NCI-H1694 (cell line): ENCODE measurements at regions not wholly inside any gene's neighbourhood (a gene's known extent, or its start where the extent isn't known, plus 50 kb on each side); places are given as distances from the start of the nearest gene placed in this dataset.

ENCODE experiments used
- DNase-seq: peaks from one replicate; lab custom pipeline; 2025; lab: John Stamatoyannopoulos, UW

GRCh38 chr2:128578406-128579390 is 260.0 kb upstream of the HS6ST1 start:
- no peak for DNase-seq

DNA sequence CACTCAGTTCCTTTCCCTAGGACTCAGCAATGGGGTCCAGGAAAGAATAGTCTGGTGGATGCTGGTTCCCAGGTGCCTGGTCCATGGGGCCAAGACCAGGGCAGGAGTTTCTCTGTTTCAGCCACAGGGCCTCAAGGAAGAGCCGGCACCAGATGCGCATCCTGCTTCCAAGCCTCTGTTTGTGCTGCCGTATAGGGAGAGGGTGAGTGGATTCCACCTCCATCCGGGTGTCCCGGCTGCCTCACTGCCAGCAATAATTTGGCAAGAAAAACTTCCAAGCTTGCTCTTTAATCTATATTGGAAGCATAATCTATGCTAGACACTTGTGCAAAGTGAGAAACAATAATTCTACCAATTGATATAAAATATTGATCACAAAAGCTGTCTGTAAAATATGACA is 261.2 kb upstream of the HS6ST1 start:
- no peak for DNase-seq

- no peak for DNase-seq
These were observed 262.6 kb upstream of the HS6ST1 start for GRCh38 chr2:128580988-128581848.

GRCh38 chr2:128581849-128582244 is 263.2 kb upstream of the HS6ST1 start:
- no peak for DNase-seq

DNA sequence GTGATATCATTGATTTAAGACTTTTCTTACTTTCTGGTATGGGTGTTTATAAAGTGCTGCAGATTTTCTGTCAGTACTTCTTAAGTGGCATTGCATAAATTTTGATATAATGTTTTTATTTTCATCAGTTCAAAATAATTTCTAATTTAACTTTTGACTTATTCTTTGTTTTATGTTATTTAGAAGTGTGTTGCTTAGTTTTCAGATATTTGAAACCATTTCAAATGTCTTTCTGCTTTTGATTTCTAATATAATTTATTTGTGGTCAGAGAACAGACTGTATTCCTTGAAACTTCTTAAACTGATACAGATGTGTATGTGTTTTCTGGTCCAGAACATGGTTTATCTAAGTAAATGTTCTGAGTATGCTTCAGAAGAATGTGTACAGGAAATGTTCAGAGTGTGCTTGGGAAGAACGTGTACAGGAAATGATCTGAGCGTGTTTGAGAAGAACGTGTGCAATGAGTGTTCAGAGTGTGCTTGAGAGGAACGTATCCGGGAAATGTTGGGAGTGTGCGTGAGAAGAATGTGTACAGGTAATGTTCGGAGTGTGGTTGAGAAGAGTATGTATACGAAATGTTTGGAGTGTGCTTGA is 265.7 kb upstream of the HS6ST1 start:
- DNase-seq = no peak

GRCh38 chr2:128585706-128586105 is 267.0 kb upstream of the HS6ST1 start:
- no peak for DNase-seq

GRCh38 chr2:128589681-128590080 is 271.0 kb upstream of the HS6ST1 start:
- DNase-seq = no peak

DNA sequence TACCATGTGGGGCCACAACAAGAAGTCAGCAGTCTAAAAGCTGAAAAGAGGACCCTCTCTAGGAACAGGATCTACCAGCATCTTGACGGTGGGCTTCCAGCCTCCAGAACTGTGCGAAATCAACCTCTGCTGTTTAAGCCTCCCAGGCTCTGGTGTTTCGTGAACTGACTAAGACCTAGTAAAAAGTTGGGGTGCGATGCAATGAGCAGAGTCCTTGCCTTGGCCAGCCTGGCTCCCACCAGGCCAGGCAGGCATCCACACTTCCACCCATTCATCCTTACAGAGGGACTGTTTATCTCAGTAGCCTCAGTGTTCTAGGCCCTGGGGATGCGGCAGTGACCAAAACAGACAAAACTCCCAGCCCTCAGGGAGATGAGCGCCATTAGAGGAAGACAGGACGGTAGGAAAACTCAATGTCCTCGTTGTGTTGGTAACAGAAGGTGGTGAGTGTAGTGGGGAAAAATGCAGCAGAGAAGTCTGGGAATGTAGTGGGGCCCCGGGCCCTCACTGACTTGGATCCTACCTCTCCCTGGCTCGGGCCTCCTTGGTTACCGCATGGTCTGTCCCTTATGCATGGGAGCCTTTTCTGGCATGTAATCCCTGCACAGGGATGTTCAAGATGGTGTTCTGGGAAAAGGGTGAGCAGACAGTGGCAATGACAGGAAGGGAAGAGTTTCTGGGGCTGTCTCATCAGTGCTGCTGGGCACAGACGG is 271.8 kb upstream of the HS6ST1 start:
- DNase-seq = no peak

- DNase-seq = no peak
These were observed 272.6 kb upstream of the HS6ST1 start for GRCh38 chr2:128591022-128591860.

GRCh38 chr2:128591861-128592822 is 273.5 kb upstream of the HS6ST1 start:
- DNase-seq = no peak

DNA sequence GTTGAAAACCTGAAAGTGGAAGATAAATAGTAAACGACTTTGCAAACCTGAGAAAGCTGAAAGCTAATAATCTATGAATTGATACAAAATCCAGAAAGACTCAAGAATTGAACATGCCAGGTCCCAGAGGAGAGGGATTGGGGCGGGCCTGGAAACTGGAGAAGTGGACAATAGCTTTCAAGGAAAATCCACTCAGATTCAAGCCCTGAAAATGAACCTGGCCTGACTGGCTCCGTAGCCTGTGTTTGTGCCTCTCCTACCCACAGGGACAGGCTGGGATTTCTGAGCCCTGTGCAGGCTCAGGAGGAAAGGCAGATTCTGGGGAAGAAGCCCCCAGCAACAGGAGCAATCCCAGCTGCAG is 274.8 kb upstream of the HS6ST1 start:
- DNase-seq = no peak

- no peak for DNase-seq
These were observed 275.4 kb upstream of the HS6ST1 start for GRCh38 chr2:128593879-128594650.

GRCh38 chr2:128594651-128594910 is 275.9 kb upstream of the HS6ST1 start:
- no peak for DNase-seq

GRCh38 chr2:128594953-128595677 is 276.4 kb upstream of the HS6ST1 start:
- no peak for DNase-seq

- DNase-seq = no peak
These were observed 277.2 kb upstream of the HS6ST1 start for GRCh38 chr2:128595763-128596395.

DNA sequence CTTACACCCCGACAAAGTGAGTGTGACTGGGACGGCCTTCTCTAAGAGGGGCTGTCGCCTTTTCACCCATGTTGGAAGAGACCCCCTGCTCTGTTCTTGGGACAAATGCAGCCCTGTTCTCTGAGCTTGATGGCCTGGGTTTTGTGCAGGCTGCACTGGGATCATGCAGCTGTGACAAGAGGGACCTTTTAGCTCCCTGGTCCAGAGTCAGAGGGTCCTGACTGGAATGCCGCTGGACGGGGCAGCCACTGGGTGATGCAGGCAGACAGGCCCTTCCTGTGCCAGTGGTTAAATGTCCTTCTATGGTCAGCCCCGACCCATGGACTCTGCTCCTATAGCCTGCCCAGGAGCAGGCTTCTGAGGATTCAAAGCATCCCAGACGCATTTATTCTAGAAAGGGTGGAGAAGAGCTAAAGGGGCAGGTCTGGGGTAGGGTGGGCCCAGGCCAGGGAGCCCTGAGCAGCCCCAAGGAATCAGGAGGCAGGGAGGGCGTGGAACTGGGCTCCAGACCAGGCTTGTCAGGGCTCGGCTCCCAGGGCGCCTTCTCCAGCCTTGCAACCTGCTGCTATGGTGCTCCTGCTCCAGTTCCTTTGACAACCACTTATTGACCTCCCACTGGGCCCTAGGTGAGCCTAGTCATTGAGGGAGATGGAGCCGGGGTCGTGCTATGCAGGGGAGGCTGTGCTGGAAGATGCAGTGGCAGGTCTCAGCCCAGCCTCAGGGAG is 277.9 kb upstream of the HS6ST1 start:
- DNase-seq = no peak

DNA sequence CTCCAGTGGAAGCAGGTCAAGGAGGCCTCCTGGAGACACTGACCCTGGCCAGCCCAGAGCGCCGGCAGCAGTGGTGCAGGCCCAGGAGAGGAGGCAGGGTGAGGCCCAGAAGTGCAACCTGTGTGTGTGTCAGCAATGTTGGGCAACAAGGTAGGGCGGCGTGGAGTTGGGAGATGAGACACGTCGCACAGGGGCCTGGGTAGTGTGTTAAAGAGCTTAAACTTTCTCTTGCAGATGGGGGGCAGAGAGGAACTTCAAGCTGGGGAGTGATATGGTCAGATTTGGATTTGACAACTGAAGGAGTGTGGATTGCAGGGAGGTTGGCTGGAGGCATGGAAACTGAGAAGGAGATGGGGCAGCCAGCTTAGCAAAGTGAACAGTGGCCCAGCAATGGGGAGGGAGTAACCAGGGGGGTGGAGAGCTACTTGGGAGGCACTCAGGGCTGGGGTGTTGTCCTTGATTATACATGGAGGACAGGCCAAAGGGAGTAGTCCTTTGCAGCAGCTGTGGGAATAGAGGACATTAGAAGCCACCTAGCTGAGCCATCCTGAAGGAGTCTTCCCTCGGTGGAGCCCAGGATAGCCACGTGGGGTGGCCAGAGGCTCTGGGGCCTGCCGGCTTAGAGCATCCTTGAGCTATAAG is 278.6 kb upstream of the HS6ST1 start:
- DNase-seq = no peak
